Endothelial cell (in vitro differentiated cells): ENCODE measurements at regions not wholly inside any gene's neighbourhood (a gene's known extent, or its start where the extent isn't known, plus 50 kb on each side); places are given as distances from the start of the nearest gene placed in this dataset.

Experiments used
- DNase-seq: peaks from one replicate; pipeline ENCODE4 v3.0.0; 2021; ENCODE audit warnings: low spot score
- H3K27ac Mint-ChIP-seq: one replicate; pipeline ENCODE4 v1.8.0; 2021; ENCODE audit warnings: mixed read lengths, inconsistent platforms; ENCODE audit not compliant: unreplicated experiment
- H3K27me3 Mint-ChIP-seq: one replicate; pipeline ENCODE4 v1.8.0; 2021; ENCODE audit warnings: mild to moderate bottlenecking, moderate library complexity, mixed read lengths, inconsistent platforms; ENCODE audit not compliant: unreplicated experiment
- H3K36me3 Mint-ChIP-seq: one replicate; pipeline ENCODE4 v1.8.0; 2021; ENCODE audit warnings: mild to moderate bottlenecking, low read depth, mixed read lengths, inconsistent platforms; ENCODE audit not compliant: unreplicated experiment
- H3K4me1 Mint-ChIP-seq: one replicate; pipeline ENCODE4 v1.8.0; 2021; ENCODE audit warnings: mild to moderate bottlenecking, mixed read lengths, inconsistent platforms; ENCODE audit not compliant: unreplicated experiment
- H3K4me3 Mint-ChIP-seq: one replicate; pipeline ENCODE4 v1.8.0; 2021; ENCODE audit warnings: mild to moderate bottlenecking, mixed read lengths, inconsistent platforms; ENCODE audit not compliant: unreplicated experiment
- H3K9me3 Mint-ChIP-seq: one replicate; pipeline ENCODE4 v1.8.0; 2021; ENCODE audit warnings: mixed read lengths, inconsistent platforms; ENCODE audit not compliant: unreplicated experiment
- TF ChIP-seq, protein P1 (sequence below): fragments of 200-600 bp; sonication (generic); IDR thresholded peaks from one replicate; pipeline ENCODE4 v1.5.0; 2021; ENCODE audit warnings: antibody characterized with exemption; ENCODE audit not compliant: unreplicated experiment

DNA sequence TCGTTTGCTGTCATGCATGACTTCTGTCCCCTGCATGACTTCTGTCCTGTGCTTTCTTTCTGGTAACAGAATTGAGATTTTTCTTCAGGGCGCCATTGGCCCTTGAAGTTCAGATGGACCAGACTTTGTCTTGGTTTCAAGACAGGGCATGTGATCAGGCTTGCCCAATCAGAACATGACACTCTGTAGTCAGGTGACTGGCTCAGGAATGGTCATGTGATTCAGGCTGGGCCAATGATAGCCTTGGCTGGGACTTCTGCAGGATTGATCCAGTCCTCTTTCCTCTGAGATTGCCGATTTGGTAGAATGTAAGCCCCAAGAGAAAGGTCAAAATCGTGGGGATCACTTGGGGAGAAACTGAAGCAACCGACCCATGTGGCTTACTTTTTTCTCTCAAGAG is 90.5 kb upstream of the ALX4 start:
- peaks cover 4% of the 10 kb centered on the region for H3K27me3 Mint-ChIP-seq

DNA sequence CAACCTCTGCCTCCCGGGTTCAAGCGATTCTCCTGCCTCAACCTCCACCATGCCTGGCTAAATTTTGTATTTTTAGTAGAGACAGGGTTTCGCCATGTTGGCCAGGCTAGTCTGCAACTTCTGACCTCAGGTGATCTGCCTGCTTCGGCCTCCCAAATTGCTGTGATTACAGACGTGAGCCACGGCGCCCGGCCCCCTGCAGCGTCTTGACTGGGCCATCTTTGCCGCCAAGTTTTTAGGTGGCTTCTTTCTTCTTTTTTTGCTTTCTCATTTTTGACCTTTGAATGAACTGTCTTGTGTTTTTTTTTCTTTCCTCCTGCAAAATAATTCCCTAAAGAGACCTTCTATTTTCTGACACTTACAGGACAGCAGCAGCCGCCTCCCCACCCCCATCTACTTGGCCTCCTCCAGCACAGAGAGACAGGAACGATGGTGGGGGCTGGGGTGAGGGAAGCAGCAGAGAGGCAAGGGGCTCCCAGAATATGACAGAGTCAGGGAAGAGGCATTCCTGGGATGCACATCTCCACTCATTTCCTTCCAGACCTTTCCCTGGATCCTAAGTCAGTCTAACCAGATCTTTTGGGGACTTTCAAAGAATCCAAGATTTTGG is 92.6 kb upstream of the ALX4 start:
- TF ChIP-seq, protein P1, sequence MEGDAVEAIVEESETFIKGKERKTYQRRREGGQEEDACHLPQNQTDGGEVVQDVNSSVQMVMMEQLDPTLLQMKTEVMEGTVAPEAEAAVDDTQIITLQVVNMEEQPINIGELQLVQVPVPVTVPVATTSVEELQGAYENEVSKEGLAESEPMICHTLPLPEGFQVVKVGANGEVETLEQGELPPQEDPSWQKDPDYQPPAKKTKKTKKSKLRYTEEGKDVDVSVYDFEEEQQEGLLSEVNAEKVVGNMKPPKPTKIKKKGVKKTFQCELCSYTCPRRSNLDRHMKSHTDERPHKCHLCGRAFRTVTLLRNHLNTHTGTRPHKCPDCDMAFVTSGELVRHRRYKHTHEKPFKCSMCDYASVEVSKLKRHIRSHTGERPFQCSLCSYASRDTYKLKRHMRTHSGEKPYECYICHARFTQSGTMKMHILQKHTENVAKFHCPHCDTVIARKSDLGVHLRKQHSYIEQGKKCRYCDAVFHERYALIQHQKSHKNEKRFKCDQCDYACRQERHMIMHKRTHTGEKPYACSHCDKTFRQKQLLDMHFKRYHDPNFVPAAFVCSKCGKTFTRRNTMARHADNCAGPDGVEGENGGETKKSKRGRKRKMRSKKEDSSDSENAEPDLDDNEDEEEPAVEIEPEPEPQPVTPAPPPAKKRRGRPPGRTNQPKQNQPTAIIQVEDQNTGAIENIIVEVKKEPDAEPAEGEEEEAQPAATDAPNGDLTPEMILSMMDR = no peak
- no peak for DNase-seq
- H3K9me3 Mint-ChIP-seq = no peaks in the 10 kb centered on the region
- no peaks in the 10 kb centered on the region for H3K4me1 Mint-ChIP-seq
- no peak overlapping the region for H3K4me3 Mint-ChIP-seq
- no peak overlapping the region for H3K27ac Mint-ChIP-seq
- no peaks in the 10 kb centered on the region for H3K27me3 Mint-ChIP-seq
- no peaks in the 10 kb centered on the region for H3K36me3 Mint-ChIP-seq

More for the DNA sequence above, 90.5 kb upstream of the ALX4 start:
- TF ChIP-seq, protein P1 = no peak
- no peaks in the 10 kb centered on the region for H3K4me1 Mint-ChIP-seq
- no peak overlapping the region for H3K4me3 Mint-ChIP-seq
- H3K27ac Mint-ChIP-seq = no peak overlapping the region
- H3K36me3 Mint-ChIP-seq = no peaks in the 10 kb centered on the region
- H3K9me3 Mint-ChIP-seq = no peaks in the 10 kb centered on the region
- DNase-seq = no peak

DNA sequence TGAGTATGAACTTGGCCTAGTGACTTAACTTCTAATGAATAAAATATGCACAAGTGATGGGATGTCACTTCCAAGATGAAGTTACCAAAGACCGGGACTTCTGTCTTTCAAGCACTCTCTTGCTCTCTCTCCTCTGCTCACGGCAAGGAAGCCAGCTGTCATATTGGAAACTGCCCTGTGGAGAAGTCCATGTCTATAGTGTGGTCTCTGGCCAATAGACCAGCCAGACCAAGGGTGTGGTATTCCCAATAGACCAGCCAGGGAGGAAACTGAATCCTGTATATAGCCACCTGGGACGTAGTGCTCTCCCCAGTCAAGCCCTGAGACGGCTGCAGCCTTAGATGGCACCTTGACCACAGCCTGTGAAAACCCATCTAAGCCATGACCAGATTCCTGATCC is 93.2 kb upstream of the ALX4 start:
- H3K4me3 Mint-ChIP-seq = no peak overlapping the region
- no peaks in the 10 kb centered on the region for H3K4me1 Mint-ChIP-seq
- H3K27me3 Mint-ChIP-seq = peaks cover under 1% of the 10 kb centered on the region
- H3K9me3 Mint-ChIP-seq = no peaks in the 10 kb centered on the region
- no peak overlapping the region for H3K27ac Mint-ChIP-seq
- TF ChIP-seq, protein P1 = no peak
- no peak for DNase-seq
- no peaks in the 10 kb centered on the region for H3K36me3 Mint-ChIP-seq

DNA sequence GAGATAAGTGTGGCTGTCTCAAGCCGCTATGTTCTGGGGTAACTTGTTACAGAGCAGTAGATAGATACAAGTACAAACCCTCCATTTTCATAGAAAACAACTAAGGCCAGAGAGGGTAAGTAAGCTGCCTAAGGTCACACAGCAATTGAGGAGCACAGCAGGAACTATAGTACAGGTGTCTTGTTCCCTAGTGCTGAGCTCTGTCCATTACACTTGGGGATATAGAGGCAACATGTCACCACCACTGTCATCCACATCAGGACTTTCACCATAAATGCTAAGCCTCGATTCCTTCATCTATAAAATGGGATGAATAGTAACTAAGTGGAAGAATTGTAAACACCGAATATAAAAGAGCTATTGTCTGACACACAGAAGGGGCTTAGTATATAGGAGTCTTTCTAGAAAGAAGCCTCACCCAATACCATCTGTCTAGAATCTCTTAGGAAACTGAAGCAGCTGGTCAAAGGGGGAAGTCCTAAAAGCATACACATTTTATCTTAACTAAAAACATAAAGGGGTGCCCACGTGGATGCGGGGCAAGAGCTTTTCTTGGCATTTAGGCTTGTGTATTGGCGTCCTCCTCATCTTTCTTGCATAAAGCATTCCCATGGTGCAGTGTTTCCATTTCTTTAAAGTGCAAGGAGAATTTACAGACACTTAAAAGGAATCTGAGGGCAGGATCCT is 93.8 kb upstream of the ALX4 start:
- H3K27me3 Mint-ChIP-seq = peaks cover 2% of the 10 kb centered on the region
- no peak overlapping the region for H3K4me3 Mint-ChIP-seq
- H3K36me3 Mint-ChIP-seq = no peaks in the 10 kb centered on the region
- TF ChIP-seq, protein P1 = no peak
- DNase-seq = no peak
- H3K9me3 Mint-ChIP-seq = no peaks in the 10 kb centered on the region
- no peak overlapping the region for H3K27ac Mint-ChIP-seq
- no peaks in the 10 kb centered on the region for H3K4me1 Mint-ChIP-seq

DNA sequence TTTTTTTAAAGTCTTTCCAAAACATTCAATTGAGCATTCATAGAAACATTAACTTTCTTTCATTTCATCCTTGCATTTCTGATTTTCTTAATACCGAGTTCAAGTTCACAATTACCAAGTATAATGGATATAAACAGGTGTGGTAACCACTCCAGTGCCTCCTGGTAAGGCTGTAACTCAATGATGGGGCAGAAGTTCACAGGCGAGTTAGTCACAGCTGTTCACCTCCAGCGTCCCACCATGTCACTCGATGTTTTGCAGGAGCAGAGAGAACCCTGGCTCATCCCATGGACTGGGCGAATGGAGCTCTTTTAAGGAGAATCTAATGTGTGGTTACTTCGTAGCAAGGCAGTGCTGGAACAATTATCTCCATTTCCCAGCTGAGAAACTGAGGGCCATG is 94.4 kb upstream of the ALX4 start:
- no peak overlapping the region for H3K4me3 Mint-ChIP-seq
- no peaks in the 10 kb centered on the region for H3K4me1 Mint-ChIP-seq
- no peak for DNase-seq
- TF ChIP-seq, protein P1 = no peak
- peaks cover 2% of the 10 kb centered on the region for H3K27me3 Mint-ChIP-seq
- H3K9me3 Mint-ChIP-seq = no peaks in the 10 kb centered on the region
- no peaks in the 10 kb centered on the region for H3K36me3 Mint-ChIP-seq
- no peak overlapping the region for H3K27ac Mint-ChIP-seq
